HepG2 (cell line): ENCODE measurements at regions not wholly inside any gene's neighbourhood (a gene's known extent, or its start where the extent isn't known, plus 50 kb on each side); places are given as distances from the start of the nearest gene placed in this dataset.

Experiments used
- ARID5B ChIP-seq: IDR thresholded peaks from 2 replicates; pipeline ENCODE4 v1.4.0; 2020; ENCODE audit warnings: mild to moderate bottlenecking, missing genetic modification reagents
- ATF2 ChIP-seq: sonication (generic); formaldehyde crosslinking; IDR thresholded peaks from 2 replicates; pipeline ENCODE4 v1.4.0; 2020; ENCODE audit warnings: missing genetic modification reagents
- GTF3A ChIP-seq: sonication (generic); formaldehyde crosslinking; conservative IDR thresholded peaks from 2 replicates; pipeline ENCODE4 v1.4.0; 2020; ENCODE audit warnings: mild to moderate bottlenecking, missing genetic modification reagents
- HIC2 ChIP-seq: sonication (generic); formaldehyde crosslinking; IDR thresholded peaks from 2 replicates; pipeline ENCODE4 v1.9.0; 2022; ENCODE audit warnings: low read depth, missing genetic modification reagents
- JUND ChIP-seq: sonication (generic); formaldehyde crosslinking; IDR thresholded peaks from 2 replicates; pipeline ENCODE4 v1.8.0; 2022; ENCODE audit warnings: mild to moderate bottlenecking, missing genetic modification reagents
- MAZ ChIP-seq, 2 experiments: sonication (generic) in 1 of 2; formaldehyde crosslinking in 1 of 2; IDR thresholded peaks; 2 replicates each; pipeline versions ENCODE4 v1.5.0 to v1.6.1; 2012 to 2020; ENCODE audit warnings: low read depth in 2 of 2, mild to moderate bottlenecking in 2 of 2, borderline replicate concordance in 1 of 2, improper control_type of control experiment in 1 of 2, low read length in 1 of 2, missing genetic modification reagents in 1 of 2, moderate library complexity in 1 of 2
- ZNF7 ChIP-seq: IDR thresholded peaks from 2 replicates; pipeline ENCODE4 v1.6.1; 2016; ENCODE audit warnings: missing biosample characterization, missing genetic modification reagents
- TF ChIP-seq, protein P1 (sequence below): IDR thresholded peaks from 2 replicates; pipeline ENCODE4 v1.6.1; 2016
- TF ChIP-seq, protein P2 (sequence below): sonication (generic); formaldehyde crosslinking; IDR thresholded peaks from 2 replicates; pipeline ENCODE4; 2020; ENCODE audit warnings: missing genetic modification reagents, mild to moderate bottlenecking, borderline replicate concordance
- TF ChIP-seq, protein P3 (sequence below): sonication (generic); formaldehyde crosslinking; IDR thresholded peaks from 2 replicates; pipeline ENCODE4 v1.8.1; 2023; ENCODE audit warnings: missing genetic modification reagents, mild to moderate bottlenecking, borderline replicate concordance
- TF ChIP-seq, protein P4 (sequence below): sonication (generic); formaldehyde crosslinking; IDR thresholded peaks from 2 replicates; pipeline ENCODE4 v1.5.0; 2020; ENCODE audit warnings: mild to moderate bottlenecking, missing genetic modification reagents

GRCh38 chr12:31228811-31229792 is 96.8 kb downstream of the SINHCAF start (continued):
- TF ChIP-seq ARID5B (CRISPR knock-in tag), result peak; percentile 34; the same call in 1 of the 2 replicates
- TF ChIP-seq ZNF7 (CRISPR knock-in tag), result no peak
- TF ChIP-seq, protein P1, sequence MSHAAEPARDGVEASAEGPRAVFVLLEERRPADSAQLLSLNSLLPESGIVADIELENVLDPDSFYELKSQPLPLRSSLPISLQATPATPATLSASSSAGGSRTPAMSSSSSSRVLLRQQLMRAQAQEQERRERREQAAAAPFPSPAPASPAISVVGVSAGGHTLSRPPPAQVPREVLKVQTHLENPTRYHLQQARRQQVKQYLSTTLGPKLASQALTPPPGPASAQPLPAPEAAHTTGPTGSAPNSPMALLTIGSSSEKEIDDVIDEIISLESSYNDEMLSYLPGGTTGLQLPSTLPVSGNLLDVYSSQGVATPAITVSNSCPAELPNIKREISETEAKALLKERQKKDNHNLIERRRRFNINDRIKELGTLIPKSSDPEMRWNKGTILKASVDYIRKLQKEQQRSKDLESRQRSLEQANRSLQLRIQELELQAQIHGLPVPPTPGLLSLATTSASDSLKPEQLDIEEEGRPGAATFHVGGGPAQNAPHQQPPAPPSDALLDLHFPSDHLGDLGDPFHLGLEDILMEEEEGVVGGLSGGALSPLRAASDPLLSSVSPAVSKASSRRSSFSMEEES (CRISPR knock-in tag), result no peak
- TF ChIP-seq MAZ (IDR thresholded peaks at IDR 0.05; ENCODE audit: borderline replicate concordance, low read depth, low read length), result no peak
- 0 out of 2 replicates have a peak, but pooled peaks have one; percentile 29 for TF ChIP-seq MAZ (CRISPR knock-in tag; IDR thresholded peaks at IDR 0.05; ENCODE audit: low read depth)
- TF ChIP-seq, protein P2, sequence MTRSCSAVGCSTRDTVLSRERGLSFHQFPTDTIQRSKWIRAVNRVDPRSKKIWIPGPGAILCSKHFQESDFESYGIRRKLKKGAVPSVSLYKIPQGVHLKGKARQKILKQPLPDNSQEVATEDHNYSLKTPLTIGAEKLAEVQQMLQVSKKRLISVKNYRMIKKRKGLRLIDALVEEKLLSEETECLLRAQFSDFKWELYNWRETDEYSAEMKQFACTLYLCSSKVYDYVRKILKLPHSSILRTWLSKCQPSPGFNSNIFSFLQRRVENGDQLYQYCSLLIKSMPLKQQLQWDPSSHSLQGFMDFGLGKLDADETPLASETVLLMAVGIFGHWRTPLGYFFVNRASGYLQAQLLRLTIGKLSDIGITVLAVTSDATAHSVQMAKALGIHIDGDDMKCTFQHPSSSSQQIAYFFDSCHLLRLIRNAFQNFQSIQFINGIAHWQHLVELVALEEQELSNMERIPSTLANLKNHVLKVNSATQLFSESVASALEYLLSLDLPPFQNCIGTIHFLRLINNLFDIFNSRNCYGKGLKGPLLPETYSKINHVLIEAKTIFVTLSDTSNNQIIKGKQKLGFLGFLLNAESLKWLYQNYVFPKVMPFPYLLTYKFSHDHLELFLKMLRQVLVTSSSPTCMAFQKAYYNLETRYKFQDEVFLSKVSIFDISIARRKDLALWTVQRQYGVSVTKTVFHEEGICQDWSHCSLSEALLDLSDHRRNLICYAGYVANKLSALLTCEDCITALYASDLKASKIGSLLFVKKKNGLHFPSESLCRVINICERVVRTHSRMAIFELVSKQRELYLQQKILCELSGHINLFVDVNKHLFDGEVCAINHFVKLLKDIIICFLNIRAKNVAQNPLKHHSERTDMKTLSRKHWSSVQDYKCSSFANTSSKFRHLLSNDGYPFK (CRISPR knock-in tag), result no peak
- TF ChIP-seq GTF3A (CRISPR knock-in tag), result no peak
- TF ChIP-seq HIC2 (CRISPR knock-in tag), result peak; percentile 93
- TF ChIP-seq ATF2 (CRISPR knock-in tag), result no peak
- TF ChIP-seq, protein P3, sequence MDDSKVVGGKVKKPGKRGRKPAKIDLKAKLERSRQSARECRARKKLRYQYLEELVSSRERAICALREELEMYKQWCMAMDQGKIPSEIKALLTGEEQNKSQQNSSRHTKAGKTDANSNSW (CRISPR knock-in tag), result no peak
- TF ChIP-seq JUND (CRISPR knock-in tag), result no peak
- TF ChIP-seq, protein P4, sequence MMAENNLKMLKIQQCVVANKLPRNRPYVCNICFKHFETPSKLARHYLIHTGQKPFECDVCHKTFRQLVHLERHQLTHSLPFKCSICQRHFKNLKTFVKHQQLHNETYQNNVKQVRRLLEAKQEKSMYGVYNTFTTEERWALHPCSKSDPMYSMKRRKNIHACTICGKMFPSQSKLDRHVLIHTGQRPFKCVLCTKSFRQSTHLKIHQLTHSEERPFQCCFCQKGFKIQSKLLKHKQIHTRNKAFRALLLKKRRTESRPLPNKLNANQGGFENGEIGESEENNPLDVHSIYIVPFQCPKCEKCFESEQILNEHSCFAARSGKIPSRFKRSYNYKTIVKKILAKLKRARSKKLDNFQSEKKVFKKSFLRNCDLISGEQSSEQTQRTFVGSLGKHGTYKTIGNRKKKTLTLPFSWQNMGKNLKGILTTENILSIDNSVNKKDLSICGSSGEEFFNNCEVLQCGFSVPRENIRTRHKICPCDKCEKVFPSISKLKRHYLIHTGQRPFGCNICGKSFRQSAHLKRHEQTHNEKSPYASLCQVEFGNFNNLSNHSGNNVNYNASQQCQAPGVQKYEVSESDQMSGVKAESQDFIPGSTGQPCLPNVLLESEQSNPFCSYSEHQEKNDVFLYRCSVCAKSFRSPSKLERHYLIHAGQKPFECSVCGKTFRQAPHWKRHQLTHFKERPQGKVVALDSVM, result no peak
